ENCODE measurements at regions not wholly inside any gene's neighbourhood (a gene's known extent, or its start where the extent isn't known, plus 50 kb on each side); places are given as distances from the start of the nearest gene placed in this dataset.

DNA sequence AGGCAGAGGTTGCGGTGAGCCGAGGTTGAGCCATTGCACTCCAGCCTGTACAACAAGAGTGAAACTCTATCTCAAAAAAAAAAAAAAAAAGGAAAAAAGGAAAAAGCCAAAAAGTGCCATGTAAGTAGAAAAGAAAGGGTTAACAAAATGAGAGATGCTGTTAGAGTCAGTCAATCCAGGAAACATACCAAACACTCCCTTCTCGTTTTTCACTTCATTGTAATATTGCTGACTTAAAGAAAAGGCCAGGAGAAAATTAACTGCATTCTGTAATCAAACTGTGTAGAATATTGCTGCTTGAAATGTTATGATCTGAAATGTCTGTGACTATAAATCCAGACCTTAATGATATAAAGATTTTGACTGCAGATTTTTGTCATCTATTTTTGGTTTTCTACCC lies 379.1 kb downstream of the ENC1 start:
- no peak overlapping the region for H3K27ac Mint-ChIP-seq
- no peaks in the 10 kb centered on the region for H3K36me3 Mint-ChIP-seq

DNA sequence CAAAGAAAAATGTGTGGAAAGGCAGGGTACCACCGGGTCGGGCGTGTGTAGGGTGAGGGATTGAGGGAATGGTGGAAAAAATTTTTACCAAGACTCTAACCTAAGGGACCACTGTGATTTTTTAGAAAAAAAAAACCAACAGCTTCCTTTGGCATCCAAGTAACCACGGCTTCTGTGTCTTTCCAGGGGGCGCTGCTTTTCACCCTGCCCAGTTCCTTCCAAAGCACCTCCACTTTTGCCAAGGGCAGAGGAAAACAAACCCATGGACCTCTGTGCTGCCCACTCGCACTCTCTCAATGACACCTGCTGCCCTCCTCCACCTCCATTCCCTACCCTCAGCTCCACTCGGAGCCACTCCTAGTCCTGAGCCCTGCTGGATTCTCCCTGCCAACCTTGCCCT lies 381.0 kb downstream of the ENC1 start:
- ATAC-seq (replicated peaks in 1 of 4) (no peak), DNase-seq (no peak)
- Histone ChIP-seq H3K27me3 (replicated peaks in 1 of 2; ENCODE audit: control insufficient read depth in 2 of 2, extremely low read depth in 1 of 2, insufficient read depth in 2 of 2, low read length in 1 of 2) (peaks cover 0 to 7% of the 10 kb centered on the region in 2 experiments), H3K27ac (ENCODE audit: low read length) (no peak overlapping the region), H3K4me3 (ENCODE audit: control insufficient read depth in 1 of 2, extremely low read depth in 1 of 2, low read length in 1 of 2) (no peak overlapping the region), H3K9me3 (no peaks in the 10 kb centered on the region), H3K4me1 (ENCODE audit: control insufficient read depth in 1 of 2, extremely low read depth in 1 of 2, insufficient read depth in 2 of 2, low read length in 2 of 2) (no peaks in the 10 kb centered on the region), H3K36me3 (ENCODE audit: control insufficient read depth in 2 of 2, extremely low read depth in 1 of 2, insufficient read depth in 1 of 2, low read length in 1 of 2) (no peaks in the 10 kb centered on the region)
- H3K27ac Mint-ChIP-seq = no peak overlapping the region
- no peaks in the 10 kb centered on the region for H3K9me3 Mint-ChIP-seq
- 83% methylated on average over 3 of the region's 7 CpGs for WGBS (ENCODE audit: insufficient coverage)
- H3K36me3 Mint-ChIP-seq = no peaks in the 10 kb centered on the region
- peaks cover 1 to 3% of the 10 kb centered on the region in 2 donors for H3K27me3 Mint-ChIP-seq
- no peaks in the 10 kb centered on the region for H3K4me1 Mint-ChIP-seq
- ChIA-PET POLR2A (no interaction called here), CTCF (no interaction called here)
- no peak overlapping the region for H3K4me3 Mint-ChIP-seq

More for the DNA sequence above, 379.1 kb downstream of the ENC1 start:
- no peaks in the 10 kb centered on the region for H3K36me3 ChIP-seq (ENCODE audit: control insufficient read depth in 2 of 2, extremely low read depth in 1 of 2, insufficient read depth in 1 of 2, low read length in 1 of 2)
- ChIA-PET POLR2A (interaction anchor here in 1 of 2 donors (0.6 kb wide), 1 partner anchor 258 kb away, joined by 3 read pairs; no protein-coding TSS in a partner anchor), CTCF (no interaction called here)
- DNase-seq (no peak), ATAC-seq (replicated peaks in 1 of 4) (no peak)
- no peak overlapping the region for H3K4me3 ChIP-seq (ENCODE audit: control insufficient read depth in 1 of 2, extremely low read depth in 1 of 2, low read length in 1 of 2)
- Mint-ChIP-seq H3K9me3 (no peaks in the 10 kb centered on the region), H3K4me1 (no peaks in the 10 kb centered on the region), H3K27me3 (peaks cover 1 to 3% of the 10 kb centered on the region in 2 donors), H3K4me3 (no peak overlapping the region)
- H3K27ac ChIP-seq (ENCODE audit: low read length) = no peak overlapping the region
- WGBS (ENCODE audit: insufficient coverage) = no CpG with 5 or more reads among the region's 3 CpGs
- no peaks in the 10 kb centered on the region for H3K27me3 ChIP-seq (replicated peaks in 1 of 2; ENCODE audit: control insufficient read depth in 2 of 2, extremely low read depth in 1 of 2, insufficient read depth in 2 of 2, low read length in 1 of 2)
- H3K9me3 ChIP-seq = no peaks in the 10 kb centered on the region
- no peaks in the 10 kb centered on the region for H3K4me1 ChIP-seq (ENCODE audit: control insufficient read depth in 1 of 2, extremely low read depth in 1 of 2, insufficient read depth in 2 of 2, low read length in 2 of 2)

DNA sequence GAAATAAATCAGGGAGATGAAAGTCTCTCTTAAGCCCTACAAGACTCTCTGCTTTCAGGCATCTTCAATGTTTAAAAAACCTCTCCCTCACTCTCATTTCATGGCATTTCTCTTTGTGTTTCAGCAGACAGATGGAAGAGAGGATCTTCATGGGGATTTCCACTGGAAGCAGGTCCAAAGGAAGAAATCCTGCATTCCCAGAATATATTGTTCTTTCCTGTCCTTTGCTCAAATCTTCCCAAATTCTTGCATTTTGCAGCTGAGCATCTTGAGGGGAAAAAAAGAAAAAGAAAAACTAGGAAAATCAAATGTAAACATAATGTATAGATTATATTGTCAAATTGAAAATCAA lies 382.2 kb downstream of the ENC1 start:
- H3K27me3 ChIP-seq (replicated peaks in 1 of 2; ENCODE audit: control insufficient read depth in 2 of 2, extremely low read depth in 1 of 2, insufficient read depth in 2 of 2, low read length in 1 of 2) = peaks cover 0 to 7% of the 10 kb centered on the region in 2 experiments
- ChIA-PET POLR2A (no interaction called here), CTCF (interaction anchor here in 1 of 2 donors (0.6 to 0.9 kb wide), 2 partner anchors 46 to 161 kb away, joined by 3 read pairs; no protein-coding TSS in a partner anchor)
- no peaks in the 10 kb centered on the region for H3K9me3 Mint-ChIP-seq
- no peaks in the 10 kb centered on the region for H3K4me1 Mint-ChIP-seq
- H3K36me3 ChIP-seq (ENCODE audit: control insufficient read depth in 2 of 2, extremely low read depth in 1 of 2, insufficient read depth in 1 of 2, low read length in 1 of 2) = no peaks in the 10 kb centered on the region
- H3K4me1 ChIP-seq (ENCODE audit: control insufficient read depth in 1 of 2, extremely low read depth in 1 of 2, insufficient read depth in 2 of 2, low read length in 2 of 2) = no peaks in the 10 kb centered on the region
- H3K27ac Mint-ChIP-seq = no peak overlapping the region
- peaks cover 1 to 9% of the 10 kb centered on the region in 2 donors for H3K27me3 Mint-ChIP-seq
- no peaks in the 10 kb centered on the region for H3K9me3 ChIP-seq
- no peaks in the 10 kb centered on the region for H3K36me3 Mint-ChIP-seq
- H3K4me3 Mint-ChIP-seq = no peak overlapping the region
- ATAC-seq (replicated peaks in 1 of 4) (no peak), DNase-seq (no peak)
- no peak overlapping the region for H3K4me3 ChIP-seq (ENCODE audit: control insufficient read depth in 1 of 2, extremely low read depth in 1 of 2, low read length in 1 of 2)
- no peak overlapping the region for H3K27ac ChIP-seq (ENCODE audit: low read length)

DNA sequence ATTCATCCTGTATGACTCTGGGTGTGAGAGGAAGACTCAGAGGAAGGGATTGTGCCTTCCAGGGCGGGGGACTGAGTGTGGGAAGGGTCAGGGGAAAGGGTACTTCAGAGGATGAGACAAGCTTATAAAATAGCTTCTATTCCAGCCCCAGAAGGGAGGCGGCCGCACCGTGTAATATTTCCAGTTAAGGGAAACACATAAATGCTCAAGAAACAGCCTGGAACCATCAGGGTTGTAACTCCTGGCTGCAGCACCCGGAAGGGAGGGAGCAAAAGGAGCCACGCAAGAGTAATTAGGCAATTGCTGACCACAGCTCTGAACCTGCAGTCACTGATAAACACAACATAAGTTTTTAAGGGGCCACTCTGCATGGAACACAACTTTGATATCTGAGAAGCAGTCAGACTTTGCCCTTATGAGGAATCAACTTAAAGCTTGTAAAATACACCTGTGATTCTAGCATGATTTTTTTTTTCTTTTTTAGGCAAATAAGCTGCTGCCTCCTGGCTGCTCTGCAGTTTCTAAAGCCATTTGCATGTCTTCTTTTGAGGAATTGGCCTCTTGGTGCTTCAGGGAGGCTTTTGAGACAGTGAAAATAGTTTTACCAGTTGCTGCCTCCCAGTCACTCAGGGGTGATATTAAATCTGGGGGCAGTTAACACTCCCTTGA lies 382.7 kb downstream of the ENC1 start:
- CTCF ChIA-PET = interaction anchor here in 1 of 2 donors (0.6 to 0.9 kb wide), 2 partner anchors 47 to 162 kb away, joined by 3 read pairs; no protein-coding TSS in a partner anchor
- no peaks in the 10 kb centered on the region for H3K36me3 Mint-ChIP-seq

DNA sequence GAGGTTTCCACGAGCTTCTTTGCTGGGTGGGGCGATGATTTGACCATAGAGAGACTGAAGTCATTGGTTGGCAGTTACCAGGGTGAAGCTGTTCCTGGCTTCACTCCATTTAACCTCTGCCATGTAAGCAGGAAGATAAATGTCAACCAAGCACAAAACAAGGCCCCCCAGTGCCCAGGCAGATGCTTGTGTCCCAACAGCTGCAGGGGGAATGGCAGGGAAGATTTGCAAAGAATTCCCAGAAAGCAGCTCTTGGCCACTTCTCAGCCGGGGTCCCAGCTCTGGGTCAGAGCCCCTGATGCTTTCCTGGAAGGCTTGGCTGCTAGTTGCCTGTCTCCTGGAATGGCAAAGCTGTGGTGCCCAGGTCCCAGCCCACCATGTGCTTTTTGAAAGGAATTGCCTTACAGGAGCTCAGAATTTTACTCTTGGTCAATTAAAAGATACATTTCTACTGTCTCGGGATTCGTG lies 383.4 kb downstream of the ENC1 start:
- no peak overlapping the region for H3K27ac ChIP-seq (ENCODE audit: low read length)
- peaks cover 0 to 9% of the 10 kb centered on the region in 2 experiments for H3K27me3 ChIP-seq (replicated peaks in 1 of 2; ENCODE audit: control insufficient read depth in 2 of 2, extremely low read depth in 1 of 2, insufficient read depth in 2 of 2, low read length in 1 of 2)
- no peaks in the 10 kb centered on the region for H3K9me3 ChIP-seq
- no peaks in the 10 kb centered on the region for H3K36me3 ChIP-seq (ENCODE audit: control insufficient read depth in 2 of 2, extremely low read depth in 1 of 2, insufficient read depth in 1 of 2, low read length in 1 of 2)
- Mint-ChIP-seq H3K9me3 (no peaks in the 10 kb centered on the region), H3K27me3 (peaks cover 6 to 18% of the 10 kb centered on the region in 2 donors), H3K36me3 (no peaks in the 10 kb centered on the region), H3K27ac (no peak overlapping the region), H3K4me1 (no peaks in the 10 kb centered on the region), H3K4me3 (no peak overlapping the region)
- no peak overlapping the region for H3K4me3 ChIP-seq (ENCODE audit: control insufficient read depth in 1 of 2, extremely low read depth in 1 of 2, low read length in 1 of 2)
- ATAC-seq (replicated peaks in 1 of 4) (no peak), DNase-seq (no peak)
- ChIA-PET CTCF (no interaction called here), POLR2A (no interaction called here)
- WGBS (ENCODE audit: insufficient coverage) = 81% methylated on average over 2 of the region's 5 CpGs
- H3K4me1 ChIP-seq (ENCODE audit: control insufficient read depth in 1 of 2, extremely low read depth in 1 of 2, insufficient read depth in 2 of 2, low read length in 2 of 2) = no peaks in the 10 kb centered on the region

More for the DNA sequence above, 382.7 kb downstream of the ENC1 start:
- Mint-ChIP-seq H3K4me1 (no peaks in the 10 kb centered on the region), H3K9me3 (no peaks in the 10 kb centered on the region), H3K27ac (no peak overlapping the region), H3K27me3 (peaks cover 3 to 12% of the 10 kb centered on the region in 2 donors), H3K4me3 (no peak overlapping the region)
- POLR2A ChIA-PET = no interaction called here
- no peaks in the 10 kb centered on the region for H3K4me1 ChIP-seq (ENCODE audit: control insufficient read depth in 1 of 2, extremely low read depth in 1 of 2, insufficient read depth in 2 of 2, low read length in 2 of 2)
- 29% methylated on average over 2 of the region's 6 CpGs for WGBS (ENCODE audit: insufficient coverage)
- H3K27ac ChIP-seq (ENCODE audit: low read length) = no peak overlapping the region
- peaks cover 0 to 7% of the 10 kb centered on the region in 2 experiments for H3K27me3 ChIP-seq (replicated peaks in 1 of 2; ENCODE audit: control insufficient read depth in 2 of 2, extremely low read depth in 1 of 2, insufficient read depth in 2 of 2, low read length in 1 of 2)
- no peak for DNase-seq
- no peak for ATAC-seq (replicated peaks in 1 of 4)
- no peak overlapping the region for H3K4me3 ChIP-seq (ENCODE audit: control insufficient read depth in 1 of 2, extremely low read depth in 1 of 2, low read length in 1 of 2)
- no peaks in the 10 kb centered on the region for H3K9me3 ChIP-seq
- H3K36me3 ChIP-seq (ENCODE audit: control insufficient read depth in 2 of 2, extremely low read depth in 1 of 2, insufficient read depth in 1 of 2, low read length in 1 of 2) = no peaks in the 10 kb centered on the region

DNA sequence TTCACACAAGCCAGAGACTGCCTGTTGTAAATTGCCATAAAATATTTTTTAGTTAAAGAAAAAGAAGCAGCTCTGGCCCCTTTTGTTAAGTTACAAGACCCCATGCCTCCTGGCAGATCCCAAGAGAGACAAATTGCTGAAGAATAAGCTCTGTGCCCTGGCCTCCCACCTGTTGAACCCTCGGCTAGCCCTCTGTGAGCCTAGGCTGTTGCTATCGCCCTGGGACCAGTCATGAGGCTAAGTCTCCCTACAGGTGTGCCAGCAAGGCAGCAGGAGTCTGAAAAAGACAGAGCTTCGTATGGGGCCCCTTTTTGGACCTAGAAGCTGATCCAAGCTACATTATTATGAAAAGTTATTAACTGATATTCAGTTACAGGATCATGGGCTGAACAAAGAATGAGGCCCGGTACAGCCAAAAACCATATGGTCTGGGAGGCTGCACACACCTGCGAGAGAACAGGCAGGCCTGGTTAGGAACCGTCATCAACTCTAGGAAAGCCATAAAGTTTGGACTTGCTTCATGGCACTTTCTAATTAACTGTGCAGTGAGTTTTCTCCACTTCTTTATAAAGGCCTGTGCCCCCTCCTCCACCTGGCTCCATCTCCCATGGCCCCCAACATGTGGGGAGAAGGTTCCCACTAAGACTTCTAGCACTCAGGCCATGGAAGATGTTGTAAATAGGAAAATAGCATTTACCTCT lies 384.7 kb downstream of the ENC1 start:
- Mint-ChIP-seq H3K27ac (no peak overlapping the region), H3K36me3 (no peaks in the 10 kb centered on the region), H3K4me3 (no peak overlapping the region), H3K9me3 (no peaks in the 10 kb centered on the region), H3K4me1 (no peaks in the 10 kb centered on the region), H3K27me3 (peaks cover 9 to 18% of the 10 kb centered on the region in 2 donors)
- Histone ChIP-seq H3K27me3 (replicated peaks in 1 of 2; ENCODE audit: control insufficient read depth in 2 of 2, extremely low read depth in 1 of 2, insufficient read depth in 2 of 2, low read length in 1 of 2) (peaks cover 0 to 11% of the 10 kb centered on the region in 2 experiments), H3K27ac (ENCODE audit: low read length) (no peak overlapping the region), H3K4me3 (ENCODE audit: control insufficient read depth in 1 of 2, extremely low read depth in 1 of 2, low read length in 1 of 2) (no peak overlapping the region), H3K36me3 (ENCODE audit: control insufficient read depth in 2 of 2, extremely low read depth in 1 of 2, insufficient read depth in 1 of 2, low read length in 1 of 2) (no peaks in the 10 kb centered on the region), H3K9me3 (no peaks in the 10 kb centered on the region), H3K4me1 (ENCODE audit: control insufficient read depth in 1 of 2, extremely low read depth in 1 of 2, insufficient read depth in 2 of 2, low read length in 2 of 2) (no peaks in the 10 kb centered on the region)
- WGBS (ENCODE audit: insufficient coverage) = 82% methylated on average over 3 of the region's 6 CpGs
- DNase-seq (no peak), ATAC-seq (replicated peaks in 1 of 4) (no peak)
- POLR2A ChIA-PET = no interaction called here
- CTCF ChIA-PET = no interaction called here

Data from T-cell (primary cell).